22Rv1 (cell line): ENCODE measurements at regions not wholly inside any gene's neighbourhood (a gene's known extent, or its start where the extent isn't known, plus 50 kb on each side); places are given as distances from the start of the nearest gene placed in this dataset.

Experiments
- H3K27ac ChIP-seq: fragments of 450-650 bp; 2 replicates; pipeline ENCODE4 v1.5.1; 2017
- CTCF ChIP-seq: fragments of 450-650 bp; IDR thresholded peaks from 2 replicates; pipeline ENCODE4 v1.5.1; 2017; ENCODE audit warnings: mild to moderate bottlenecking
- ZFX ChIP-seq: fragments of 450-650 bp; IDR thresholded peaks from 2 replicates; pipeline ENCODE4 v1.6.1; 2017; ENCODE audit warnings: antibody characterized with exemption, borderline replicate concordance

- TF ChIP-seq CTCF (no peak), ZFX (no peak)
- H3K27ac ChIP-seq, result no peak overlapping the region
Measured at GRCh38 chr5:34476941-34477565, 179.1 kb upstream of the RAI14 start.

- TF ChIP-seq ZFX (no peak), CTCF (no peak)
- H3K27ac ChIP-seq, result no peak overlapping the region
Measured at GRCh38 chr5:34480810-34481528, 175.2 kb upstream of the RAI14 start.

- H3K27ac ChIP-seq, result no peak overlapping the region
- TF ChIP-seq ZFX (no peak), CTCF (no peak)
Measured at GRCh38 chr5:34483442-34484033, 172.6 kb upstream of the RAI14 start.

GRCh38 chr5:34484216-34484920 is 171.8 kb upstream of the RAI14 start:
- H3K27ac ChIP-seq, result 0 out of 2 replicates have a peak overlapping the region, but pooled peaks have one; percentile 3

GRCh38 chr5:34485768-34486030 is 170.4 kb upstream of the RAI14 start:
- no peak for TF ChIP-seq ZFX
- peak overlapping the region; percentile 77; the same call in 1 of the 2 replicates for H3K27ac ChIP-seq

More at GRCh38 chr5:34484216-34484920, 171.8 kb upstream of the RAI14 start:
- TF ChIP-seq ZFX (no peak), CTCF (no peak)

GRCh38 chr5:34486160-34486848 is 169.8 kb upstream of the RAI14 start:
- peak overlapping the region; percentile 77 for H3K27ac ChIP-seq
- peak; percentile 91 for TF ChIP-seq CTCF
- TF ChIP-seq ZFX, result no peak

- TF ChIP-seq ZFX (no peak), CTCF (no peak)
- H3K27ac ChIP-seq, result peak overlapping the region; percentile 77
Measured at GRCh38 chr5:34486849-34487158, 169.3 kb upstream of the RAI14 start.
